ENCODE measurements at regions not wholly inside any gene's neighbourhood (a gene's known extent, or its start where the extent isn't known, plus 50 kb on each side); places are given as distances from the start of the nearest gene placed in this dataset.
"Not testable (repeated sequence)": the region's sequence is repeated elsewhere in the genome, so short reads cannot be mapped to it uniquely, and the experiment has no call there.

DNA sequence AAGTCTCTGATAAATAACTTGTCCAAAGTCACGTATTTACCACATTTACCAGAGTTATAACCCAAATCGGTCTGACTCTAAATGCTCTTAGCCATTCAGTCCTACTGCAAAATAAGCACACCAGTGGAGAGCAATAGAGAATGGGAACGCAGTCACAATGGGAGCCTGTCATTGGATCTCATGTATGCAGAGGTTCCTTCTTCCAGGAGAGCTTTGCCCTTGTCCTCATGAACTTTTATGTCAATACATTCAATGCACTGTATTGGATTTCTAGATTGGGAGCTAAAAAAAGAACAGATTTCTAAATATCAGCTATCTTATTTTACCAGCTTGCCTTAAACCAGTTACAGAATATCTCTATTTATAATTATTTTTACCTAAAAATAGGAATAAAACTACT is 149.1 kb upstream of the CXXC4 start:
- DNase-seq (ENCODE audit: low read depth): no peak
- TF ChIP-seq, protein P1, sequence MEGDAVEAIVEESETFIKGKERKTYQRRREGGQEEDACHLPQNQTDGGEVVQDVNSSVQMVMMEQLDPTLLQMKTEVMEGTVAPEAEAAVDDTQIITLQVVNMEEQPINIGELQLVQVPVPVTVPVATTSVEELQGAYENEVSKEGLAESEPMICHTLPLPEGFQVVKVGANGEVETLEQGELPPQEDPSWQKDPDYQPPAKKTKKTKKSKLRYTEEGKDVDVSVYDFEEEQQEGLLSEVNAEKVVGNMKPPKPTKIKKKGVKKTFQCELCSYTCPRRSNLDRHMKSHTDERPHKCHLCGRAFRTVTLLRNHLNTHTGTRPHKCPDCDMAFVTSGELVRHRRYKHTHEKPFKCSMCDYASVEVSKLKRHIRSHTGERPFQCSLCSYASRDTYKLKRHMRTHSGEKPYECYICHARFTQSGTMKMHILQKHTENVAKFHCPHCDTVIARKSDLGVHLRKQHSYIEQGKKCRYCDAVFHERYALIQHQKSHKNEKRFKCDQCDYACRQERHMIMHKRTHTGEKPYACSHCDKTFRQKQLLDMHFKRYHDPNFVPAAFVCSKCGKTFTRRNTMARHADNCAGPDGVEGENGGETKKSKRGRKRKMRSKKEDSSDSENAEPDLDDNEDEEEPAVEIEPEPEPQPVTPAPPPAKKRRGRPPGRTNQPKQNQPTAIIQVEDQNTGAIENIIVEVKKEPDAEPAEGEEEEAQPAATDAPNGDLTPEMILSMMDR (conservative IDR thresholded peaks at IDR 0.05; ENCODE audit: low read depth, low read length): no peak
- no peak overlapping the region for H3K4me3 ChIP-seq (ENCODE audit: low read length)

DNA sequence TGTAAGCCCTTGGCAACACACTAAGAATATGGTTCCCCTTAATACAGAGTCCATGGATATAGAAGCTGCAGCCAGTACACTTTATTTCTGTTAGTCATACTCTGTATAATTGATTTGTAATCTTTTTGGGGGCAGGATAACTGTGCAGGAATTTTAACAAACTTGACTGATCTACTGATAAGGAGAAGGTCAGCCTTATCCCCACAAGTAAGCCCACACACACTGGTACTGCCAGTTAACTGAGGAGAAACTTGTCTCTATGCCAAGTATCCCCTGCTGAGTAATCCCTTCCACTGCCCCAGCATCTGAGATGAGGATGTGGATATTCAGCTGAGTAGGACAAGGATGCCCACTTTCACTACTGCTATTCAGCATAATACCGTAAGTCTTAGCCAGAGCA is 154.9 kb upstream of the CXXC4 start:
- TF ChIP-seq, protein P1 (conservative IDR thresholded peaks at IDR 0.05; ENCODE audit: low read depth, low read length): no peak
- peak; percentile 93 for DNase-seq (ENCODE audit: low read depth)
- H3K4me3 ChIP-seq (ENCODE audit: low read length): no peak overlapping the region

DNA sequence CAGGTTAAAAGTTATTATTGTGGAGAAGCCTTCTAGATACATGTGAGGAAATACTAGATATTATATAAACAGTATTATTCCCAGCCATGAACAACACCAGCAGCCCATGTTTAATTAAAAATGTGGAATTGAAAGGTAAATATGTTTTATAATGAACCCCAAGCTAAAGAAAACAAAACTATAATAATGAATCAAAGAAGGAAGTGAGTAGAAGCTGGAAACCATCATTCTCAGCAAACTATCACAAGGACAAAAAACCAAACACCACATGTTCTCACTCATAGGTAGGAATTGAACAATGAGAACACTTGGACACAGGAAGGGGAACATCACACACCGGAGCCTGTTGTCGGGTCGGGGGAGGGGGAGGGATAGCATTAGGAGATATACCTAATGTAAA is 167.6 kb upstream of the CXXC4 start:
- not testable (repeated sequence) for DNase-seq (ENCODE audit: low read depth)

DNA sequence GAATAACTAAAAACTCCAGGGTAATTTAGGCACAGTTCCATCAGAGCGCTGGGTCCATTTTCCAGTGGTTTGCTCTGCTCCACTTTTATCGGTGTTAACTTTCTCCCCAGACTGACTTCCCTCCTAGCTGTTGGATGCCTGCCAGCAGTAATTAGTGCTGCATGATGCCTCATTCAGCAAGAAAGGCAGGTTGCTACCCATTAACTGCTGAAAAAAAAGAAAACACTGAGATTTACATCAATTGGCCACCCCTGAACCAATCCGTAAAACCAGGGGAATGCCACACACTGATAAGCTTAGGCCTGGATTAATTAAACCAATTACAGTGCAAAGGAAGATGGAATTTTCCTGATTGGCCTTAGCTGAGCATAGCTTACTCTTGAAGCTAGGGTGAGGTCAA is 182.4 kb upstream of the CXXC4 start:
- DNase-seq (ENCODE audit: low read depth): peak; percentile 97
- no peak overlapping the region for H3K4me3 ChIP-seq (ENCODE audit: low read length)
- TF ChIP-seq, protein P1 (conservative IDR thresholded peaks at IDR 0.05; ENCODE audit: low read depth, low read length): no peak

More for the DNA sequence above, 167.6 kb upstream of the CXXC4 start:
- not testable (repeated sequence) for H3K4me3 ChIP-seq (ENCODE audit: low read length)

DNA sequence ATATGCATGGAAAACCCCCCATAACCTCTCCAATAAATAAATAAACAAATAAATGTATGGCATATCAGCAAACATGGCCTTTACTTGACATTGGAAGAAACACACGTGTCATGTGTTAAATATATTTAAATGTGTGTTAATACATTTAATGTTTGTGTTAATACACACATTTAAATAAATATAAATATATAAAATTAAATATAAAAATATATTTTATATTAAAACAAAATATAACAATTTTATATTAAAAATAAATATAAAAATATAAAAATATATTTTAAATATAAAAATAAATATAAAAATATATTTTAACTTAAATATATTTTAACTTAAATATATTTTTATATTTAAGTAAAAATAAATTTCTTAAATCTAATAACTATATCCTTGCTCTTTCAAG is 187.6 kb upstream of the CXXC4 start:
- DNase-seq (ENCODE audit: low read depth): no peak
- TF ChIP-seq, protein P1 (conservative IDR thresholded peaks at IDR 0.05; ENCODE audit: low read depth, low read length): no peak
- no peak overlapping the region for H3K4me3 ChIP-seq (ENCODE audit: low read length)

DNA sequence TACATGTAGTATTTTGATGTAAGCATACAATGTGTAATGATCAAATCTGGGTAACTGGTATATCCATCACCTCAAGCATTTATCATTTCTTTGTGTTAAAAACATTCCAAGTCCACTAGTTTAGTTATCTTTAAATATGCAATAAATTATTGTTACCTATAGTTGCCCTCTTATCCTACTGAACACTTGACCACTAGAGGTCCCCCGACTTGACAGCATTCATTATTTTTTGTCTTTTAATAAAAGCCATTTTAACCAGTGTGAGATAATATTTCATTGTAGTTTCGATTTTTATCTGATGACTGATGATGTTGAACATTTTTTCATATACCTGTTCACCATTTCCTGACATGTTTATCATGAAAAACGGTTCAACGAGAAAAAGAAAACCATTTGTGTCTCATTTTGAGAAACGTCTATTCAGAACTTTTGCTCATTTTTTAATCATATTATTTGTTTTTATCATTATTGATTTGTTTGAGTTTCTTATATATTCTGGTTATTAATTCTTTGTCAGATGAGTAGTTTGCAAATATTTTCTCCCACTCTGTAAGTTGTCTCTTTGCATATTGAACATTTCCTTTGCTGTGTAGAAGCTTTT is 199.0 kb upstream of the CXXC4 start:
- no peak for DNase-seq (ENCODE audit: low read depth)
- H3K4me3 ChIP-seq (ENCODE audit: low read length): no peak overlapping the region
- TF ChIP-seq, protein P1 (conservative IDR thresholded peaks at IDR 0.05; ENCODE audit: low read depth, low read length): peak; percentile 64

DNA sequence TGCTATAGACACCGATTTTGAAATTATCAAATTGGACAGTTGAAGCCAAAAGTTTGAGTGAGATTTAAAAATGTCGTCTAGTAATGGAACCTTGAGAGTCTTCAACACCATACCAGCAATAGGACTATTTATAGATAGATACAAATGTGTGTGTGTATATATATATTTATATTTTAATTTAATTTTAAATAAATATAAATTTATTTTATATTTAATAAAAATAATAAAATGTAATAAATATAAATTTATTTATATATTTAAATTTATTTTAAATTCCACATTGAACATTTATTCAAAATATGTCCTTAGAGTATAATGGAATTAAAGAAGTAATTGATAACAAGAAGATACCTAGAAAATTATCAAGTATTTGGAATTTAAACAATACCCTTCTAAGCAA is 221.9 kb upstream of the CXXC4 start:
- H3K4me3 ChIP-seq (ENCODE audit: low read length): no peak overlapping the region
- TF ChIP-seq, protein P1 (conservative IDR thresholded peaks at IDR 0.05; ENCODE audit: low read depth, low read length): no peak
- no peak for DNase-seq (ENCODE audit: low read depth)
